ENCODE measurements at regions not wholly inside any gene's neighbourhood (a gene's known extent, or its start where the extent isn't known, plus 50 kb on each side); places are given as distances from the start of the nearest gene placed in this dataset.
"Not testable (repeated sequence)": the region's sequence is repeated elsewhere in the genome, so short reads cannot be mapped to it uniquely, and the experiment has no call there.

DNA sequence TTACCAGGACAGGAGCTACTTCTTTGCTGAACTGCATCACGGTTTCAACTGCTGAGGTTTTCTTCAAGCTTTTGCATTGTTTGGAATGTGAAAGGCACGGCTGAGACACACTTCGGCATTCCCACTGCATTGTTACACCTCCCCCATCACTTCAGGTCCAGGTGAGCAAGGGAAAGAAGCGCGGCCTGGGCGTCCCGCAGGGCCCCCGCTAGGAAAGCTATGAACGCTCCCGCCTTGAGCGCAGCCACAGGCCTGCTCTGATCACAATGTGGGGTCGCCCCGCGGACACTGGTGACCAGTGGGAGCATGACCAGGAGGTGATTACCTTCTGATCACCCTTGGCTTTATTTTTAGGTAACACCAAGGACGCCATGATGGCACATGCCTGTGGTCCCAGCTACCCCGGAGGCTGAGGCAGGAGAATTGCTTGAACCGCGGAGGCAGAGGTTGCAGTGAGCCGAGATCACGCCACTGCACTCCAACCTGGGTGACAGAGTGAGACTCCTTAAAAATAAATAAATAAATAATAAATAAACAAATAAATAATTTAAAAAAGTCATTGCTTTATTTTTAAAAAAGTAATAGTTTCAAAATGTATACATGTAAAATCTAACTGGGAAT is 82.2 kb upstream of the ANTXRL start:
- not testable (repeated sequence) for DNase-seq

DNA sequence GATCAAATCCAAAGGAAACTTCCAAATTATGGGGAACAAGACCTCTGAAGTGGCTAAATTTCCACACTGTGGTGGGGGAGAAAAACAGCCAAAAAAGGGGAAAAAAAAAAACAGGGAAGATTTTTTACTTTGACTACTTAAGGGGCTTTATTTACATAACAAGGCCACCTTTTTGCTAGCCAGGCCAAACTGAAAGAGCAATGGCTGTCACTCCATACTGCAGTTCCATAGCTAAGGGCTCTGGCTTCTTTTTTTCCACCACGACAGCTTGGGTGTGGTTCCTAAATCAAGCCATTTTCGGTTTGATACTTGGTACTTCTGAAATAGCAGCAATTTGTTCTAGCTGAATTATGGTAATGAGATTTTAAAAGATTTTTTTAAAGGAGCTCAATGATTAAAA is 76.4 kb upstream of the ANTXRL start:
- not testable (repeated sequence) for DNase-seq

GRCh38 chr10:46215426-46215825 is 71.4 kb upstream of the ANTXRL start:
- no peak for DNase-seq

- no peak for DNase-seq
These were observed 70.7 kb upstream of the ANTXRL start for GRCh38 chr10:46216003-46216634.

DNA sequence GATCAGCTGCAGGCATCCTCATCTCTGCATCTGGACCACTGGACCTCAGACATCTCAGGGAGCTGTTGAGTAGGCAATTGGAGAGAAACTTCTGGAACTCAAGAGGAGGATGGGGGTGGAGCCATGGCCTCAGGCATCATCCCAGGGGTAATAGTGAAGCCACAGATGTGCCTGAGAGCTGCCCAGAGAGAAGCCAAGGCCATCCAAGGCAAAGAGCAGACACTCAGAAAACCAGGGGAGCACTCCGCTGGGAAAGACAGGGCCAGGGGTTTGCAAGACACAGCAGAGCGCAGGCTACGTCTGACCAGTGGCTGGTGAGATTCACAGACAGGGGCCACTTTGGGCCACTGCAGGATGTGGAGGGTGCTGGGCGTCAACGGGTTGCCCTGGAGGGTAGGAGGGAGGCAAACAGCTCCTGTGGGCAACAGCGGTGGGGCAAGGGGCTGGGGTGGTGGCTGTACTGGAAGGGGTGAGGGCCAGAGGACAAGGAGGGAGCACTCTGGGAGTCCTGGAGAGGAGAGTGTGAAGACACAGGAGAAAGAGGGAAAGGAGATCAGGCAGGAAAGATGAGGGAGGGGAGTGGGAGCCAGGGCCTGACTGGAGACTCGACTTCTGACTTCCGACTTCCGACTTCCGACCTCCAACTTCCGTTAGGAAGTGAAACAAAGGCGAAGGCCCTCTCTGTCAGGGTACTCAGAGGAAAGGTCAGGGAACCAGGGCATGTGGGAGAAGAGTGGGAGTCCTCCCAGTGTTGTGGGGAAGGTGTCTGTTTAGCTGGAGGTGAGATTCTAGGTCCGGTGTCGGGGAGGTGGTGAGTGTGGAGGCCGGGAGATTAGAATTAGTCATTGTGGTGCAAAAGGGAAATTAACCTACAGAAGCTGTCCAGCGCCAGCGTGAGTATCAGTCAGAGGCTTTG is 69.7 kb upstream of the ANTXRL start:
- no peak for DNase-seq

DNA sequence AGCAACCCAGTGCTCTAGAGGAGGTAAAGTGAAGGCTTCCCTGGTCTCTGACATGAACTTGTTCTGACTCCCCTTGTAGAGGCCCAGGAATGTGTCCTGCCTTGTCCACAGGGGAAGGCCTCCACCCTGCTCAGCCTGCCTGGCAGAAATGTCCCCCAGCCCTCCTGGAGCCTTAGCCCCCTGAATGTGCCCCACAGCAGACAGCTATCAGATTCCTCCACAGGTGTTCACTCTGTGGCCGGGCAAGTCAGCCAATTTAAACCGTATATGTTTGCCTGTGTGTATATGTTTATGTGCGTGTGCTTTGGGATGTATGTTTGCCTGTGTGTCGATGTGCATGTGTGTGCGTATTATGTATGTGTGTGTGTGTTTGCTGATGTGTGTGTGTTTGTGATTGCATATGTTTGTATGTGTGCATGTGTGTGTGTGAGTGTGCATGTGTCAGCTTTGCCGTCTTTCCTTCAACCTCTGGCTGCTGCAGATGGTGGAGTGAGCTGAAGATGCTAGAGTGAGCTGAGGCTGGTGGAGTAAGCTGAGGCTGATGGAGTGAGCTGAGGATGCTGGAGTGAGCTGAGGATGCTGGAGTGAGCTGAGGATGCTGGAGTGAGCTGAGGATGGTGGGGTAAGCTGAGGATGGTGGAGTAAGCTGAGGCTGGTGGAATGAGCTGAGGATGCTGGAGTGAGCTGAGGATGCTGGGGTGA is 68.9 kb upstream of the ANTXRL start:
- DNase-seq: no peak

GRCh38 chr10:46218921-46219320 is 67.9 kb upstream of the ANTXRL start:
- DNase-seq: no peak

GRCh38 chr10:46219431-46219990 is 67.3 kb upstream of the ANTXRL start:
- DNase-seq: not testable (repeated sequence)

DNA sequence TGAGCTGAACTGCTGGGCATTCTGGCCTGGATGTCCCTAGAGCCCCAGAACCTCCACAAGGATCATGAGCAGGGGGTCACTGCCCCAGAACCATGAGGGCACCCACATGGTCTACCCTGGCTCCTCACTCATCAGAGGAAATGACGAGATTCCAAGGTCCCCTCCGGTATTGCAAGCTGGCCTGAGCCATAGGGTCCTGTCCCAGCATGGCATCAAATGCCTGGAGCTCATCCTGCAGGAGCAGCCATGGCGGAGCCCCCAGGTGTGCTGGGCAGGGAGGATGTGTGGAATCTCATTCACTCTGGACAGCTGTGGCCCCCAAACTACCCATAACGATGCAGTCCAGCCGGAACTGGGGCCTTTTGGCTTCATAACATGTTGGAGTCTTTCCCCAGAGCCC is 66.6 kb upstream of the ANTXRL start:
- no peak for DNase-seq

- no peak for DNase-seq
These were observed 65.8 kb upstream of the ANTXRL start for GRCh38 chr10:46220872-46221538.

DNA sequence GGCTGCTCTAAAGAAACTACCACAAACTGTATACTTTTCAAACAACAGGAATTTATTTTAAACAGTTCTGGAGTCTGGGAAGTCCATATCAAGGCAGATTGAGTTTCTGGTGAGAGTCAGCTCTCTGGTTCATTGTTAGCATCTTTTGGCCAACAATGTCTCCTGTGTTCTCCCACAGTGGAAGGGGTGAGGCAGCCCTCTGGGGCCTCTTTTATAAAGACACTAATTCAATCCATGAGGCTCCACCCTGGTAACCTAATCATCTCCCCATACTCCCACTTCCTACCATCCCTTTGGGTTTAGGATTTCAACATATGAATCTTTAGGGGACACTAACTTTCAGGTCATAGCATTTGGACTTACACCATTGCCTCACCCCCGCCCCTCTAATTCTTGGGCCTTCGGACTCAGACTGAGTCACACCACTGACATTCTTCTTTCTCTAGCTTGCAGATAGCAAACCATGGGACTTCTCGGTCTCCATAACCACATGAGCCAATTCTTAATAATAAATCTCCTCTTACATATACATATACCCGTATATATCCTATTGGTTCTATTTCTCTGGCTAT is 64.3 kb upstream of the ANTXRL start:
- no peak for DNase-seq

GRCh38 chr10:46223064-46223480 is 63.7 kb upstream of the ANTXRL start:
- no peak for DNase-seq

GRCh38 chr10:46223626-46224413 is 63.0 kb upstream of the ANTXRL start:
- no peak for DNase-seq

DNA sequence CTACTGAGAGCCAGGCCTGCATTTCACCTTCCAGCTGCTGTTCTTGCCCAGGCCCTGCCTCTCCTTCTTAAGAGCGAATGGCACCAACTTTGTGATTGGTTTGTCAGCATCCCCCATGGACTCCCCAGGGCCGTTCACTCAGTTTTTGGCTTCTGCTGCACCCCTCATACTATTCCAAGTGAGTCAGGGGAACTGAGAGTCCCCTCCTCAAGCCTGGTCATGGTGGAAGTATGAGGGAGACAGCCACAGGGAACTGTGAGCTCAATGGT is 62.4 kb upstream of the ANTXRL start:
- no peak for DNase-seq

DNA sequence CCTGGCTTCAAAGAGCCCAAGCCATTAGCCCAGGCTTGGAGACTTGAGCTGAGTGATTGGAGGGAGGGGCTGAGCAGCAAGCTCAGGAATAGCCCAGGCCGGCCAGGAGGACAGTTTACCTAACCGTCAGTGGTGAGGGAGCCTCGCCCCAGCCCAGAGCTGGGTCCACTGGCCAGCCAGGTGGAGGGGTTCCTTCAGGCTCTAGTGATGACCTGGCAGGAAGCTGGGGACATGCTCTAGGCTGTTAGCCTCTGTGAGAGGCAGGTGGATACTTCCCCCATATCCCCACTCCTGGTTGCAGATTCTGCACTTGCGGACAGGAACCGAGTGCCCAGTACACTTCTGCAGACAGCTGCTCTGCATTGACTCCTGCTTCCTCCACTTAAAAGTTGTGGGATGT is 61.2 kb upstream of the ANTXRL start:
- no peak for DNase-seq

DNA sequence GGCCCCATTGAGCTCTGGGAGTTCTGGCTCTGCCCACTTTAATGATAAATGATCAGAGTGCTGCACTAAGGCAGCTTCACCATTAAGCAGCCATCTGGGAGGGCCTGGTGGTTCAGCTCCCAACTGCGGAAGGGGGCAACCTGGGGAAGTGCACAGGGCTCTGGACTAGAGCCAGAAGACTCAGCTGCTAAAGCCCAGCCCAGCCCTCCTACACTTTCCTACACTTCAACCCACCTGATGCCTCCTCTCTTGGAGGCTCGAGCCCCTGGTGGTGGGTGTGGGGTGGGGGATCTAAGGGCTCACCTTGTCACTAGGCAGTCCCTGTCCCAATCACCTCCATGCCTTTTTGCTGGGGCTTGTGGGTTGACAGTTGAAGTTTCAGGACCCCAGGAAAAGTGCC is 60.6 kb upstream of the ANTXRL start:
- no peak for DNase-seq

DNA sequence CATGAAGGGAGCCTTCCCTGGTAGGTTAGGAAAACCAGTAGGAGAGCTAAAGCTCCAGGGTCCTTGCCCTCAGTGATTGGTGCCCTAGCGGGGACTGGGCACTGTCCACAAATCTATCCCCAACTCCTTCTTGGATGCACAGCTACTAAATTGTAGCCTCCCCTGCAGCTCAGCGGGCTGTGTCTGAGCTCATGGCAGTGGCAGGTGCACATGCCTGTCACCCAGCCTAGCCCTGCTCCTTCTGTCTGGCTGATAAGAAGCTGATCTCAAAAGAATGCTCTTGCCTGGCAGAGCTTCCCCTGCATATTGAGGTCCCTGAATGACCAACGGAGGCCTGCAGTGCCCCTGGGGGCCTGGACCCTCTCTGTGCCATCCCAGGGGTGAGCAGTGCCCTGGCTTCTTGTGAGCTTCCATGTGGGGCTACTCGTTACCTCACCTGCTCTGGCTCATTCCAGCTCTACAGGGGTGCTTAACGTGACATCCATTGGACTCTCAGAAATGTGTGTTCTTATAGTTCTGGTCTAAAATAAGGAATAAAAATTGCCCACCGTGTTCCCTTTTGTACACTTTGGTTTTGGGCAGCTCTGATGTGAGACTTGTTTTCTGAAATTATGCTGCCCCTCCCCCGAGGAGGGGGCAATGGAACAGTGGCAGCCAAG is 59.8 kb upstream of the ANTXRL start:
- no peak for DNase-seq

GRCh38 chr10:46227571-46227935 is 59.2 kb upstream of the ANTXRL start:
- DNase-seq: no peak

GRCh38 chr10:46227936-46228562 is 58.7 kb upstream of the ANTXRL start:
- no peak for DNase-seq

DNA sequence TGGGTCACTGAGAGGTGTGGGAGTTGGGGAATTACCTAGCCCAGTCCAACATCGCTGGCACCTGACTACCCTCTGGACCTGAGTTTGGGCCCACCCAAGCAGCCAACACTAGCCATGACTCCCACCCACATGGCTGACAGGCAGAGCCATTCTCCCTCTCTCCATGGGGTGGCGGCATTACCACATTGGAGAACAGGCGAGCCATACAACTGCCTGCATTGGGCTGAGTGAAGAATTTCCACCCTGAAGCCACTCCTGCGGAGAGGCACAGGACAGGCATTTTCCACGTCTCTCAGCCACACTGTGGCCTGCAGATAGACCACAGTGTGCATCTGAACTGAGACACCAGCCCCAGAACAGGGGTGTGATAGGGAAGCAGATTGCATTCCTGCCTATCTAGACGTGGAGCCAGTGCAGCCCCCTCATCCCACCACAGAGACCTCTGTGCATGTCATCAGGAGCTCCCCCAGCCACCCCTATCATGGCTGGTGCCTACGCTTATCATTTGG is 58.2 kb upstream of the ANTXRL start:
- peak; percentile 1 for DNase-seq
